ENCODE measurements at regions not wholly inside any gene's neighbourhood (a gene's known extent, or its start where the extent isn't known, plus 50 kb on each side); places are given as distances from the start of the nearest gene placed in this dataset.

- no peaks in the 10 kb centered on the region for H3K9me3 ChIP-seq (ENCODE audit: control insufficient read depth, insufficient read depth, low read length)
- no peak overlapping the region for H3K9ac ChIP-seq (ENCODE audit: low read depth, low read length)
- no peaks in the 10 kb centered on the region for H3K36me3 ChIP-seq (ENCODE audit: control insufficient read depth, insufficient read depth, low read length)
- H3K4me3 ChIP-seq (ENCODE audit: low read depth, low read length), result no peak overlapping the region
- no peaks in the 10 kb centered on the region for H3K27me3 ChIP-seq (ENCODE audit: control insufficient read depth, insufficient read depth, low read length)
- no peaks in the 10 kb centered on the region for H3K4me1 ChIP-seq (ENCODE audit: control insufficient read depth, insufficient read depth, low read length)
Measured at GRCh38 chr10:111474786-111475185, 398.0 kb downstream of the ADRA2A start.

DNA sequence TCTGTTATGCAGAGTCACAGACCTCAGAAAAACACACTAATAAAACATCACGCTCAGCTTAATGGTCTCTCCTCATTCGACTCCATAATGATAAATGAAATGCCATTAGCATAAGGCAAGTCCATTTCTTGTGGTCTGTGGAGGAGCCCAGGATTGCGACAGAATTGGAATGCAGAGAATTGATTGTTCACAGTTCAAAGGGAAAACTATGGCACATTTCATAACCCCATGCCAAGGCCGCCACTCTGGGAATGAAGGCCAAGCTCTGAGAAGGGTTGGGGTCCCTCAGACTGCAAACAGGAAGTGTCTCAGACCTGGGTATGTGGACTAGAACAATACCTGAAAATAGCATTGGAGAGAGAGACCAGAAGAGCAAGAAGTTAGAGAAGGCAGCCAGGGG lies 398.9 kb downstream of the ADRA2A start:
- H3K9me3 ChIP-seq (ENCODE audit: control insufficient read depth, insufficient read depth, low read length), result no peaks in the 10 kb centered on the region
- no peaks in the 10 kb centered on the region for H3K4me1 ChIP-seq (ENCODE audit: control insufficient read depth, insufficient read depth, low read length)
- H3K27me3 ChIP-seq (ENCODE audit: control insufficient read depth, insufficient read depth, low read length), result no peaks in the 10 kb centered on the region
- H3K36me3 ChIP-seq (ENCODE audit: control insufficient read depth, insufficient read depth, low read length), result no peaks in the 10 kb centered on the region
- no peak overlapping the region for H3K9ac ChIP-seq (ENCODE audit: low read depth, low read length)
- no peak overlapping the region for H3K4me3 ChIP-seq (ENCODE audit: low read depth, low read length)

GRCh38 chr10:111478651-111479050 lies 401.8 kb downstream of the ADRA2A start:
- Histone ChIP-seq H3K27me3 (ENCODE audit: control insufficient read depth, insufficient read depth, low read length) (no peaks in the 10 kb centered on the region), H3K36me3 (ENCODE audit: control insufficient read depth, insufficient read depth, low read length) (no peaks in the 10 kb centered on the region), H3K9me3 (ENCODE audit: control insufficient read depth, insufficient read depth, low read length) (no peaks in the 10 kb centered on the region), H3K4me1 (ENCODE audit: control insufficient read depth, insufficient read depth, low read length) (no peaks in the 10 kb centered on the region), H3K9ac (ENCODE audit: low read depth, low read length) (no peak overlapping the region), H3K4me3 (ENCODE audit: low read depth, low read length) (no peak overlapping the region)

- Histone ChIP-seq H3K4me3 (ENCODE audit: low read depth, low read length) (no peak overlapping the region), H3K36me3 (ENCODE audit: control insufficient read depth, insufficient read depth, low read length) (no peaks in the 10 kb centered on the region), H3K9ac (ENCODE audit: low read depth, low read length) (no peak overlapping the region), H3K27me3 (ENCODE audit: control insufficient read depth, insufficient read depth, low read length) (no peaks in the 10 kb centered on the region), H3K9me3 (ENCODE audit: control insufficient read depth, insufficient read depth, low read length) (no peaks in the 10 kb centered on the region), H3K4me1 (ENCODE audit: control insufficient read depth, insufficient read depth, low read length) (no peaks in the 10 kb centered on the region)
Measured at GRCh38 chr10:111479966-111480365, 403.1 kb downstream of the ADRA2A start.

DNA sequence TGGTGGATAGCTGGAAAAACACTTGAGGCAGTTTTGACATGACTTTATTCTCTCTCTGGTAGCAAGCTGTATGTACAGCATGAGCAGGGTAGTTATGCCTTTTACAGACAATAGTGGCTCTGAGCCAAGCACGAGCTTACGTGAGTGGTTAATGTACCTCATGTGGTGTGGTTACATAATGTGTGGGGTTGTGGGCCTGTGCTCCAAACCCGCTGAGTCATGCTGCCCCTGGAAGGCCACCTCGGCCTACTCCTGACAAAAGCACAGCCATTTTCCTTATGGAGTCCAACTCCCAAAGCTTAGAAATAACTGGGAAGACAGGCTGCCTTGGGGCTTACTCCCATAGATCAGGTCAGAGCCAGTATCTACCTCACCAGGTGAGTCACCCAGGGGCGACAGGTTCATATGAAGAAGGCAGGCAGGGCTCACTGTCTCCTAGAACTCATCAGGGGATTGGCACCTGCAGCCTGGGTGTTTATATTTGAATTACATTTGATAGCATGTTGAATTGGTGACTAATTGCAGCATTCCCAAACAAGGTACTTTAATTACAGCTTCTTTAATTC lies 404.5 kb downstream of the ADRA2A start:
- Histone ChIP-seq H3K4me3 (ENCODE audit: low read depth, low read length) (no peak overlapping the region), H3K9ac (ENCODE audit: low read depth, low read length) (no peak overlapping the region), H3K36me3 (ENCODE audit: control insufficient read depth, insufficient read depth, low read length) (no peaks in the 10 kb centered on the region), H3K9me3 (ENCODE audit: control insufficient read depth, insufficient read depth, low read length) (no peaks in the 10 kb centered on the region), H3K4me1 (ENCODE audit: control insufficient read depth, insufficient read depth, low read length) (no peaks in the 10 kb centered on the region), H3K27me3 (ENCODE audit: control insufficient read depth, insufficient read depth, low read length) (no peaks in the 10 kb centered on the region)

- Histone ChIP-seq H3K27me3 (ENCODE audit: control insufficient read depth, insufficient read depth, low read length) (no peaks in the 10 kb centered on the region), H3K9me3 (ENCODE audit: control insufficient read depth, insufficient read depth, low read length) (no peaks in the 10 kb centered on the region), H3K36me3 (ENCODE audit: control insufficient read depth, insufficient read depth, low read length) (no peaks in the 10 kb centered on the region), H3K9ac (ENCODE audit: low read depth, low read length) (no peak overlapping the region), H3K4me1 (ENCODE audit: control insufficient read depth, insufficient read depth, low read length) (no peaks in the 10 kb centered on the region), H3K4me3 (ENCODE audit: low read depth, low read length) (no peak overlapping the region)
Measured at GRCh38 chr10:111481866-111482265, 405.0 kb downstream of the ADRA2A start.

DNA sequence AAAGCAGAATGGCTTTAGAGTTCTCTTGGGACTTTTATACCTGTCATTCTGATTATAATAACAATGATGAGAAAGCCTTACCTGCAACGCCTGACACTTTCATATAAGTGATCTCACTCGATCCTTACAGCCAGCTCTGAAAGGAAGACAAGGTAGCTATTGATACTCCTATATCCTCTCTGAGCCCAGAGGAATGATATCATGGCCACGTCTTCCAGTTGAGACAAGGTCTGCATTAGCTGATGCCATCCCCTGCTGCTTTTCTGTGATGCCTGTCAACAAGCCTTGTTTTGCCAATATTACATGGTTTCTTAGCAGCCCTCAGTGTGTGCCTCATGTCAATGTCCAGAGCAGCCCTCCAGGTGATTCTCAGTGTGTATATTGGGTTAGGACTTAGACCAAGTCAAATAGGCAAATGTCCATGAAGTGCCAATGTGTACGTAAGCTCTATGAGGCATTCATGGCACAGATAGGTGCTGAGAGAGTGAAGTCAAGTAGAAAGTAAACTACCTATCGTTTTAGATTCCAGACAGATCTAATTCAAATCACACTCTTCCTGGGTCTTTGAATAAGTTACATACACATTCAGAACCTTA lies 405.9 kb downstream of the ADRA2A start:
- no peaks in the 10 kb centered on the region for H3K9me3 ChIP-seq (ENCODE audit: control insufficient read depth, insufficient read depth, low read length)
- H3K4me1 ChIP-seq (ENCODE audit: control insufficient read depth, insufficient read depth, low read length), result no peaks in the 10 kb centered on the region
- no peak overlapping the region for H3K4me3 ChIP-seq (ENCODE audit: low read depth, low read length)
- H3K36me3 ChIP-seq (ENCODE audit: control insufficient read depth, insufficient read depth, low read length), result no peaks in the 10 kb centered on the region
- H3K9ac ChIP-seq (ENCODE audit: low read depth, low read length), result no peak overlapping the region
- no peaks in the 10 kb centered on the region for H3K27me3 ChIP-seq (ENCODE audit: control insufficient read depth, insufficient read depth, low read length)

DNA sequence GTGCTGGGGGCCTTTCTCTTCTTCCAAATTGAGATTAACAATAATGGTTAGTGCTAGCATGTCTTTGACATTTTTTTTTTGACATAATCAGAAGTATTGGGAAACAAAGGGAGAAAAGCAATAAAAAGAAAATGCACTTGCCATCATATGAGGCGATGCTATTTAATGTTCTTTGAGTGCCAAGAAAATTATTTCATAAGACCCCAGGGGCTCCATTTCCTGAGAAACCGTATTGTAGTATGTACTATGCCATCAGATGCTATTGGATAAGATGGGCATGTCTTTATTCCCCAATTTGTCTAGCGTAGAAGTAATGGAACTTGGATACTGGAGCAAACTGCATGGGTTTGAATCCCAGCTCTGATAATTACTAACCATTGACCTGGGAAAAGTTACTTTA lies 408.9 kb downstream of the ADRA2A start:
- Histone ChIP-seq H3K36me3 (ENCODE audit: control insufficient read depth, insufficient read depth, low read length) (no peaks in the 10 kb centered on the region), H3K4me1 (ENCODE audit: control insufficient read depth, insufficient read depth, low read length) (no peaks in the 10 kb centered on the region), H3K9ac (ENCODE audit: low read depth, low read length) (no peak overlapping the region), H3K27me3 (ENCODE audit: control insufficient read depth, insufficient read depth, low read length) (no peaks in the 10 kb centered on the region), H3K4me3 (ENCODE audit: low read depth, low read length) (no peak overlapping the region), H3K9me3 (ENCODE audit: control insufficient read depth, insufficient read depth, low read length) (peaks cover 9% of the 10 kb centered on the region)

GRCh38 chr10:111486346-111486745 lies 409.5 kb downstream of the ADRA2A start:
- Histone ChIP-seq H3K36me3 (ENCODE audit: control insufficient read depth, insufficient read depth, low read length) (no peaks in the 10 kb centered on the region), H3K9ac (ENCODE audit: low read depth, low read length) (no peak overlapping the region), H3K4me1 (ENCODE audit: control insufficient read depth, insufficient read depth, low read length) (no peaks in the 10 kb centered on the region), H3K9me3 (ENCODE audit: control insufficient read depth, insufficient read depth, low read length) (peaks cover 9% of the 10 kb centered on the region), H3K27me3 (ENCODE audit: control insufficient read depth, insufficient read depth, low read length) (no peaks in the 10 kb centered on the region), H3K4me3 (ENCODE audit: low read depth, low read length) (no peak overlapping the region)

- Histone ChIP-seq H3K36me3 (ENCODE audit: control insufficient read depth, insufficient read depth, low read length) (no peaks in the 10 kb centered on the region), H3K27me3 (ENCODE audit: control insufficient read depth, insufficient read depth, low read length) (no peaks in the 10 kb centered on the region), H3K4me1 (ENCODE audit: control insufficient read depth, insufficient read depth, low read length) (no peaks in the 10 kb centered on the region), H3K9me3 (ENCODE audit: control insufficient read depth, insufficient read depth, low read length) (peaks cover 9% of the 10 kb centered on the region), H3K9ac (ENCODE audit: low read depth, low read length) (no peak overlapping the region), H3K4me3 (ENCODE audit: low read depth, low read length) (no peak overlapping the region)
Measured at GRCh38 chr10:111488668-111489067, 411.8 kb downstream of the ADRA2A start.

DNA sequence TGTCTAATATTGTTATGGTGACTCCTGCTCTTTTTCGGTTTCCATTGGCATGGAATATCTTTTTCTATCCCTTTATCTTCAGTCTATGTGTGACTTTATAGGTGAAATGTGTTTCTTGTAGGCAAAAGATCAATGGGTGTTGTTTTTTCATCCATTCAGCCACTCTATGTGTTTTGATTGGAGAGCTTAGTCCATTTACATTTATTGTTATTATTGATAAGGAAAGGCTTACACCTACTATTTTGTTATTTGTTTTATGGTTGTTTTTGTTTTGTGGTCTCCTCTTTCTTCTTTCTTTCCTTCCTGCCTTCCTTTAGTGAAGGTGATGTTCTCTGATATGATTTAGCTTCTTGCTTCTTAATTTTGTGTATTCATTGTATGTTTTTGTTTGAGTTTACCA lies 414.3 kb downstream of the ADRA2A start:
- Histone ChIP-seq H3K4me1 (ENCODE audit: control insufficient read depth, insufficient read depth, low read length) (no peaks in the 10 kb centered on the region), H3K4me3 (ENCODE audit: low read depth, low read length) (no peak overlapping the region), H3K36me3 (ENCODE audit: control insufficient read depth, insufficient read depth, low read length) (no peaks in the 10 kb centered on the region), H3K9ac (ENCODE audit: low read depth, low read length) (no peak overlapping the region), H3K27me3 (ENCODE audit: control insufficient read depth, insufficient read depth, low read length) (no peaks in the 10 kb centered on the region), H3K9me3 (ENCODE audit: control insufficient read depth, insufficient read depth, low read length) (peaks cover 9% of the 10 kb centered on the region)

DNA sequence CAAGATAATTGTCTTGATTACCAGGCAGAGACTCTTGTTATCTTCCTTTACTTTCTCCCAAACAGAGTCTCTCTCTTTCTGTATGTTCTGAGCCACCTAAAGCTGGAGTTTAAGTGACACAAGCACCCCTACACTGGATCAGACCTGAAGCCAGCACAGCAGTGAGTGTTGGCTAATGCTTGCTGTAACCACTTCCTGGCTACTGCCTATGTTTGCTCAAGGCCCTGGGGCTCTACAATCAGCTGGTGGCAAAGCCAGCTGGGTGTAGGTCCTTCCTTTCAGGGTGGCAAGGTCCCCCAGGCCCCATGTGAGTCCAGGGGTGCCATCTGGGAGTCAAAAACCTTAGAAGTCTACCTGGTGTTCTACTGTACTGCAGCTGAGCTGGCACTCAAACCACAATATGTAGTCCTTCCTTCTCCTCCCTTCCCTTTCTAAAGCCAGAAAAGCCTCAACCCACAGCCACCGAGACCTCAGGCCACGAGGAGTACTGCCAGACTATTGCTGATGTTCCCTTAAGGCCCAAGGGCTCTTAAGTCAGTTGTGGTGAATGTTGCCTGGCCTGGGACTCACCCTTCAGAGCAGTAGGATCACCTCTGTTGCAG lies 416.3 kb downstream of the ADRA2A start:
- peaks cover 9% of the 10 kb centered on the region for H3K9me3 ChIP-seq (ENCODE audit: control insufficient read depth, insufficient read depth, low read length)
- H3K4me3 ChIP-seq (ENCODE audit: low read depth, low read length), result no peak overlapping the region
- no peaks in the 10 kb centered on the region for H3K4me1 ChIP-seq (ENCODE audit: control insufficient read depth, insufficient read depth, low read length)
- no peak overlapping the region for H3K9ac ChIP-seq (ENCODE audit: low read depth, low read length)
- H3K36me3 ChIP-seq (ENCODE audit: control insufficient read depth, insufficient read depth, low read length), result no peaks in the 10 kb centered on the region
- H3K27me3 ChIP-seq (ENCODE audit: control insufficient read depth, insufficient read depth, low read length), result no peaks in the 10 kb centered on the region

All from iPS-15b (cell line).